PFSK-1 (cell line): ENCODE measurements at regions not wholly inside any gene's neighbourhood (a gene's known extent, or its start where the extent isn't known, plus 50 kb on each side); places are given as distances from the start of the nearest gene placed in this dataset.

Source experiments
- FOXP2 ChIP-seq: optimal IDR thresholded peaks from 2 replicates; pipeline ENCODE3; 2011; ENCODE audit warnings: borderline replicate concordance, control low read depth, inconsistent platforms; ENCODE audit not compliant: insufficient read depth; ENCODE audit errors: extremely low read length, extremely low read depth
- POLR2AphosphoS5 ChIP-seq: IDR thresholded peaks from 2 replicates; pipeline ENCODE4 v1.6.1; 2012; ENCODE audit warnings: low read depth, mild to moderate bottlenecking, control low read depth, low read length, moderate library complexity
- REST ChIP-seq, 2 experiments: IDR thresholded peaks; 2 replicates each; pipeline versions ENCODE4 v1.6.1 to v1.8.0; 2011 to 2012; ENCODE audit warnings: low read depth in 2 of 2, low read length in 2 of 2, control low read depth in 1 of 2, inconsistent platforms in 1 of 2, mild to moderate bottlenecking in 1 of 2, moderate library complexity in 1 of 2; ENCODE audit not compliant: insufficient read depth in 1 of 2
- SIN3A ChIP-seq: IDR thresholded peaks from 2 replicates; pipeline ENCODE4 v1.6.1; 2012; ENCODE audit warnings: mild to moderate bottlenecking, low read length, moderate library complexity, borderline replicate concordance; ENCODE audit not compliant: insufficient read depth
- TAF1 ChIP-seq: IDR thresholded peaks from 2 replicates; pipeline ENCODE4 v1.6.1; 2012; ENCODE audit warnings: low read length, control low read depth, borderline replicate concordance; ENCODE audit not compliant: insufficient read depth

- no peak for TF ChIP-seq POLR2AphosphoS5
- no peak for TF ChIP-seq SIN3A
- TF ChIP-seq TAF1 = no peak
- no peak for TF ChIP-seq FOXP2
- peak; percentile 55 to 66; a peak in 2 of 4 replicates for TF ChIP-seq REST (IDR thresholded peaks at IDR 0.05; ENCODE audit: insufficient read depth in 1 of 2, low read depth in 2 of 2, low read length in 2 of 2)
These were observed 62.9 kb downstream of the S1PR1 start for GRCh38 chr1:101299710-101300109.
